OCI-LY7 (cell line): ENCODE measurements at regions not wholly inside any gene's neighbourhood (a gene's known extent, or its start where the extent isn't known, plus 50 kb on each side); places are given as distances from the start of the nearest gene placed in this dataset.

Experiments used
- CTCF ChIP-seq: fragments of 200-600 bp; sonication (generic); conservative IDR thresholded peaks from 2 replicates; pipeline ENCODE4 v1.5.1; 2014; ENCODE audit warnings: mild to moderate bottlenecking, antibody characterized with exemption, low read length, moderate library complexity, mixed read lengths
- EZH2phosphoT487 ChIP-seq: fragments of 200-600 bp; sonication (generic); IDR thresholded peaks from 2 replicates; pipeline ENCODE4 v1.6.1; 2018; ENCODE audit warnings: low read depth, borderline replicate concordance, mild to moderate bottlenecking, mixed run types, antibody characterized with exemption, low read length, moderate library complexity, mixed read lengths

GRCh38 chr11:88013508-88014065 lies 161.7 kb downstream of the RAB38 start:
- TF ChIP-seq EZH2phosphoT487 (no peak), CTCF (no peak)
